Panc1 (cell line): ENCODE measurements at regions not wholly inside any gene's neighbourhood (a gene's known extent, or its start where the extent isn't known, plus 50 kb on each side); places are given as distances from the start of the nearest gene placed in this dataset.

ENCODE experiments used
- ATAC-seq: fragments of 200-7000 bp; cut with Tn5 transposase; 2 replicates; pipeline ENCODE4 v1.9.1; 2020; ENCODE audit warnings: mild to moderate bottlenecking, moderate library complexity
- BruUV-seq: library from RNA; stranded (reverse); fragments of 400-500 nt; replicated peaks from 2 replicates; lab custom pipeline; 2021; lab: Mats Ljungman, UMichigan
- CTCF ChIA-PET: fragments of 300-600 bp; sonication (Branson Sonifier 250); formaldehyde crosslinking; loops from one replicate; lab custom pipeline; 2022; ENCODE audit warnings: antibody characterized with exemption; lab: Charles Lee
- POLR2A ChIA-PET: fragments of 300-600 bp; sonication (Branson Sonifier 250); formaldehyde crosslinking; loops from one replicate; lab custom pipeline; 2022; ENCODE audit warnings: antibody characterized with exemption; lab: Charles Lee
- DNase-seq: peaks from one replicate; pipeline ENCODE4 v3.0.0-alpha.2; 2010; ENCODE audit warnings: low read depth, low spot score
- H3K27ac ChIP-seq: 2 replicates; pipeline ENCODE4 v1.5.1; 2011; ENCODE audit warnings: mild to moderate bottlenecking, low read length, inconsistent platforms
- H3K27me3 ChIP-seq: fragments of 200-500 bp; sonication (Bioruptor generic); 2 replicates; pipeline ENCODE4 v1.6.0; 2014; ENCODE audit warnings: low read length, inconsistent platforms; ENCODE audit not compliant: control insufficient read depth, insufficient read depth
- H3K36me3 ChIP-seq: fragments of 200-500 bp; sonication (Bioruptor generic); 2 replicates; pipeline ENCODE4 v1.5.1; 2014; ENCODE audit warnings: inconsistent platforms, mild to moderate bottlenecking, low read length, moderate library complexity; ENCODE audit not compliant: control insufficient read depth, insufficient read depth
- H3K4me1 ChIP-seq: 2 replicates; pipeline ENCODE4 v1.5.1; 2011; ENCODE audit warnings: inconsistent platforms, mild to moderate bottlenecking, low read length, moderate library complexity; ENCODE audit not compliant: control insufficient read depth, insufficient read depth
- H3K4me3 ChIP-seq, 2 experiments: 2 replicates each; pipeline ENCODE4 v1.5.1; 2011 to 2012; ENCODE audit warnings: low read depth in 2 of 2, low read length in 2 of 2, mild to moderate bottlenecking in 2 of 2, inconsistent platforms in 1 of 2, moderate library complexity in 1 of 2
- H3K9me3 ChIP-seq: fragments of 200-500 bp; sonication (Bioruptor generic); 2 replicates; pipeline ENCODE4 v1.5.1; 2014; ENCODE audit warnings: low read depth, mild to moderate bottlenecking, inconsistent platforms, low read length, moderate library complexity; ENCODE audit not compliant: control insufficient read depth, insufficient read depth
- POLR2AphosphoS5 ChIP-seq: IDR thresholded peaks from 2 replicates; pipeline ENCODE4 v1.6.1; 2012; ENCODE audit warnings: mild to moderate bottlenecking, low read depth, low read length, moderate library complexity
- SIN3A ChIP-seq: IDR thresholded peaks from 2 replicates; pipeline ENCODE4 v1.6.1; 2012; ENCODE audit warnings: low read depth, mild to moderate bottlenecking, low read length, moderate library complexity, borderline replicate concordance; ENCODE audit not compliant: insufficient read depth
- TCF7L2 ChIP-seq: IDR thresholded peaks from 2 replicates; pipeline ENCODE4 v1.6.1; 2011; ENCODE audit warnings: mild to moderate bottlenecking, low read depth, low read length, inconsistent platforms
- in situ Hi-C: cut with HindIII; loops from 2 replicates; pipeline ENCODE4 v1.10.0; 2016; ENCODE audit warnings: low sequenced_read_pairs, low pct_unique_long_range_greater_than_20kb
- intact Hi-C: fragments of 100-400 bp; cut with micrococcal nuclease; formaldehyde crosslinking; loops from one replicate; pipeline ENCODE4 v1.10.0; 2022; ENCODE audit not compliant: unreplicated experiment
- TF ChIP-seq, protein P1 (sequence below): fragments of 450-650 bp; IDR thresholded peaks from 2 replicates; pipeline ENCODE4 v1.5.1; 2017; ENCODE audit warnings: mild to moderate bottlenecking
- TF ChIP-seq, protein P2 (sequence below), 2 experiments: IDR thresholded peaks; 2 replicates each; pipeline ENCODE4 v1.6.1; 2011 to 2012; ENCODE audit warnings: low read depth in 2 of 2, control low read depth in 1 of 2, low read length in 1 of 2, mild to moderate bottlenecking in 1 of 2, moderate library complexity in 1 of 2; ENCODE audit not compliant: insufficient read depth in 1 of 2

DNA sequence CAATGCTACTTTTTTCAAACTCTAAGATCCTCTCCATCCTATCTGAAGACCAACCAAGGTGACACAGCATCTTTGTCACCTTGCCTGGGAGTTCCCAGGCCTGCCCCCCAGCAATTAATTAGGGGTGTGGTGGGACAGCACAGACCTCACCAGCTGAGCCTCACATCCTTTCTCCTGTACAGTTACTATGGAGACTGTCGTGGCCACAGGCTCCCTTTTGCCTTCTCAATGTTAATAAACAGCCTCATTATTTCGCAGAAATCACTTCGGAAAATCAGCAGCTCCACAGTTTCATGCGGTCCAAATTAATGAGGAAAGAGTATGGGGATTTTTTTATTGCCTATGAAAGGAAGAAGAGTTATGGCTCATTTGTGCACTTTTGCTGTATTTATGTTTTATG lies 378.3 kb downstream of the NPHP4 start:
- intact Hi-C loops: no loop called here

DNA sequence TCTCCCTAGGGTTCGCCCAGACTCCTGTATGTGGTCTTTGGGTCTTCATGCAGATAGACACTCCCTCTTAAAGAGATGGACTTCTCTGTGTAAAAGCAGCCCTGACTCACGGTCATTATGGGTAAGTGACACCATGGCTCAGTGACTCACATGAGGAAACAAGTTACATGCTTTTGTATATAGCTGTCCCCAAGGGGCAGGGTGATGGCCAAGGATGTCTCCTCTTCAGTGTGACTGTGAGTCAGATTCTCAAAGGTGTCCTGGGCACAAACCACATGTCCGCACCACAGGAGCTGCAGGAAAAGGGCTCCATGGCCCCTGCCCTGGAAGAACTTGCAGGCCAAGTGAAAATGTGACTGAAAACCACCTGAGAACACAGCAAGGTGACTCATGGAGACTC lies 380.4 kb downstream of the NPHP4 start:
- ChIA-PET CTCF (no interaction called here), POLR2A (no interaction called here)
- intact Hi-C loops (no loop called here), in situ Hi-C loops (no loop called here)
- H3K4me1 ChIP-seq: no peaks in the 10 kb centered on the region
- H3K36me3 ChIP-seq: no peaks in the 10 kb centered on the region
- ATAC-seq: no peak
- TF ChIP-seq SIN3A (no peak), TCF7L2 (no peak), POLR2AphosphoS5 (no peak)
- TF ChIP-seq, protein P1, sequence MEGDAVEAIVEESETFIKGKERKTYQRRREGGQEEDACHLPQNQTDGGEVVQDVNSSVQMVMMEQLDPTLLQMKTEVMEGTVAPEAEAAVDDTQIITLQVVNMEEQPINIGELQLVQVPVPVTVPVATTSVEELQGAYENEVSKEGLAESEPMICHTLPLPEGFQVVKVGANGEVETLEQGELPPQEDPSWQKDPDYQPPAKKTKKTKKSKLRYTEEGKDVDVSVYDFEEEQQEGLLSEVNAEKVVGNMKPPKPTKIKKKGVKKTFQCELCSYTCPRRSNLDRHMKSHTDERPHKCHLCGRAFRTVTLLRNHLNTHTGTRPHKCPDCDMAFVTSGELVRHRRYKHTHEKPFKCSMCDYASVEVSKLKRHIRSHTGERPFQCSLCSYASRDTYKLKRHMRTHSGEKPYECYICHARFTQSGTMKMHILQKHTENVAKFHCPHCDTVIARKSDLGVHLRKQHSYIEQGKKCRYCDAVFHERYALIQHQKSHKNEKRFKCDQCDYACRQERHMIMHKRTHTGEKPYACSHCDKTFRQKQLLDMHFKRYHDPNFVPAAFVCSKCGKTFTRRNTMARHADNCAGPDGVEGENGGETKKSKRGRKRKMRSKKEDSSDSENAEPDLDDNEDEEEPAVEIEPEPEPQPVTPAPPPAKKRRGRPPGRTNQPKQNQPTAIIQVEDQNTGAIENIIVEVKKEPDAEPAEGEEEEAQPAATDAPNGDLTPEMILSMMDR: no peak
- TF ChIP-seq, protein P2, sequence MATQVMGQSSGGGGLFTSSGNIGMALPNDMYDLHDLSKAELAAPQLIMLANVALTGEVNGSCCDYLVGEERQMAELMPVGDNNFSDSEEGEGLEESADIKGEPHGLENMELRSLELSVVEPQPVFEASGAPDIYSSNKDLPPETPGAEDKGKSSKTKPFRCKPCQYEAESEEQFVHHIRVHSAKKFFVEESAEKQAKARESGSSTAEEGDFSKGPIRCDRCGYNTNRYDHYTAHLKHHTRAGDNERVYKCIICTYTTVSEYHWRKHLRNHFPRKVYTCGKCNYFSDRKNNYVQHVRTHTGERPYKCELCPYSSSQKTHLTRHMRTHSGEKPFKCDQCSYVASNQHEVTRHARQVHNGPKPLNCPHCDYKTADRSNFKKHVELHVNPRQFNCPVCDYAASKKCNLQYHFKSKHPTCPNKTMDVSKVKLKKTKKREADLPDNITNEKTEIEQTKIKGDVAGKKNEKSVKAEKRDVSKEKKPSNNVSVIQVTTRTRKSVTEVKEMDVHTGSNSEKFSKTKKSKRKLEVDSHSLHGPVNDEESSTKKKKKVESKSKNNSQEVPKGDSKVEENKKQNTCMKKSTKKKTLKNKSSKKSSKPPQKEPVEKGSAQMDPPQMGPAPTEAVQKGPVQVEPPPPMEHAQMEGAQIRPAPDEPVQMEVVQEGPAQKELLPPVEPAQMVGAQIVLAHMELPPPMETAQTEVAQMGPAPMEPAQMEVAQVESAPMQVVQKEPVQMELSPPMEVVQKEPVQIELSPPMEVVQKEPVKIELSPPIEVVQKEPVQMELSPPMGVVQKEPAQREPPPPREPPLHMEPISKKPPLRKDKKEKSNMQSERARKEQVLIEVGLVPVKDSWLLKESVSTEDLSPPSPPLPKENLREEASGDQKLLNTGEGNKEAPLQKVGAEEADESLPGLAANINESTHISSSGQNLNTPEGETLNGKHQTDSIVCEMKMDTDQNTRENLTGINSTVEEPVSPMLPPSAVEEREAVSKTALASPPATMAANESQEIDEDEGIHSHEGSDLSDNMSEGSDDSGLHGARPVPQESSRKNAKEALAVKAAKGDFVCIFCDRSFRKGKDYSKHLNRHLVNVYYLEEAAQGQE (IDR thresholded peaks at IDR 0.05; ENCODE audit: insufficient read depth in 1 of 2, low read depth in 2 of 2, low read length in 1 of 2): no peak
- no peak overlapping the region for H3K27ac ChIP-seq
- H3K27me3 ChIP-seq: peaks cover 4% of the 10 kb centered on the region; the same call in 1 of the 2 replicates
- H3K9me3 ChIP-seq: peaks cover 3% of the 10 kb centered on the region; the same call in 1 of the 2 replicates
- no peak for DNase-seq
- no peak overlapping the region for H3K4me3 ChIP-seq
- BruUV-seq: no TSS peak

More for the DNA sequence above, 378.3 kb downstream of the NPHP4 start:
- no peaks in the 10 kb centered on the region for H3K4me1 ChIP-seq
- peaks cover 2% of the 10 kb centered on the region; the same call in 1 of the 2 replicates for H3K27me3 ChIP-seq
- H3K27ac ChIP-seq: no peak overlapping the region
- no peak for DNase-seq
- CTCF ChIA-PET: no interaction called here
- POLR2A ChIA-PET: no interaction called here
- no peak for ATAC-seq
- no peaks in the 10 kb centered on the region for H3K36me3 ChIP-seq
- no peak for TF ChIP-seq TCF7L2
- TF ChIP-seq, protein P1: no peak
- TF ChIP-seq, protein P2 (IDR thresholded peaks at IDR 0.05; ENCODE audit: insufficient read depth in 1 of 2, low read depth in 2 of 2, low read length in 1 of 2): no peak
- TF ChIP-seq POLR2AphosphoS5: no peak
- TF ChIP-seq SIN3A: no peak
- in situ Hi-C loops: no loop called here
- BruUV-seq: no TSS peak
- H3K4me3 ChIP-seq: no peak overlapping the region
- peaks cover 2% of the 10 kb centered on the region; the same call in 1 of the 2 replicates for H3K9me3 ChIP-seq
